ENCODE measurements at regions not wholly inside any gene's neighbourhood (a gene's known extent, or its start where the extent isn't known, plus 50 kb on each side); places are given as distances from the start of the nearest gene placed in this dataset.

DNA sequence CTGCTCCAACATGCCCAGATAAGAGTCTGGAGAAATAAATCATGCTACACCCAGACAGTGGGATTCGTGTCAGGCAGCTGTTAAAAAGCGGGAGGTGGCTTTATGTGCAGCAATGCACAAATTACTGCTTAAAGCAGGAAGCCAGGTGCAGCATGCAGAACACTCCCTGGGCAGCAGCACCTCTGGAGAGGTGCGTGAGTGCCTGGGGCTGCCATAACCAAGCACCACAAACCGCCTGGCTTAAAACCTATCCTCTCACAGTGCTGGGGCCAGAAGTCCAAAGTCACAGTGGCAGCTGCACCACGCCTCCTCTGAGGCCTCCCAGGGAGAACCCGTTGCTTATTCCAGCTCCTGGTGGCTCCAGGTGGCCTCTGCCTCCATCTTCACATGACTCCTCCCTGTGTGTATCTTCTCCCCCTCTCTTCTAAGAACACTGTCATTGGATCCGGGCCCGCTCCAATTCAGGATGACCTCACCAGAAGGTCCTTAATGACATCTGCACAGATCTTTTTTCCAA lies 115.6 kb downstream of the SIK1 start:
- ATAC-seq (no peak), DNase-seq (ENCODE audit: low read depth, low spot score) (no peak)
- BruUV-seq (replicated peaks) = no TSS peak
- Histone ChIP-seq H2AFZ (ENCODE audit: low read depth, low read length, poor library complexity, severe bottlenecking) (no peak overlapping the region), H3K36me3 (ENCODE audit: control insufficient read depth in 1 of 2, insufficient read depth in 2 of 2, low read length in 2 of 2) (no peaks in the 10 kb centered on the region), H3K27ac (ENCODE audit: low read depth, low read length) (no peak overlapping the region), H3K4me1 (ENCODE audit: control insufficient read depth in 1 of 2, insufficient read depth in 2 of 2, low read length in 2 of 2) (peaks cover 0 to 10% of the 10 kb centered on the region in 2 experiments; a peak in 2 of 4 replicates), H3K4me3 (replicated peaks in 1 of 2; ENCODE audit: low read depth in 1 of 2, low read length in 2 of 2) (no peak overlapping the region), H3K9ac (ENCODE audit: low read length) (no peak overlapping the region), H3K27me3 (ENCODE audit: insufficient read depth, low read length) (no peaks in the 10 kb centered on the region), H3K9me3 (ENCODE audit: control insufficient read depth in 1 of 2, insufficient read depth in 1 of 2, low read depth in 1 of 2, low read length in 2 of 2) (no peaks in the 10 kb centered on the region), H3K79me2 (ENCODE audit: insufficient read depth, low read length) (no peaks in the 10 kb centered on the region), H3K9me2 (ENCODE audit: insufficient read depth) (no peaks in the 10 kb centered on the region), H3K4me2 (ENCODE audit: low read length) (no peak overlapping the region), H4K20me1 (ENCODE audit: insufficient read depth) (no peaks in the 10 kb centered on the region)
- TF ChIP-seq, protein P1, sequence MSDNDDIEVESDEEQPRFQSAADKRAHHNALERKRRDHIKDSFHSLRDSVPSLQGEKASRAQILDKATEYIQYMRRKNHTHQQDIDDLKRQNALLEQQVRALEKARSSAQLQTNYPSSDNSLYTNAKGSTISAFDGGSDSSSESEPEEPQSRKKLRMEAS (IDR thresholded peaks at IDR 0.05) = no peak
- TF ChIP-seq POLR2A (IDR thresholded peaks at IDR 0.05; ENCODE audit: borderline replicate concordance, extremely low read depth, insufficient read depth, insufficient read length) (no peak), TCF7L2 (IDR thresholded peaks at IDR 0.05; ENCODE audit: borderline replicate concordance, extremely low read depth, insufficient read depth, insufficient read length) (no peak), EGR1 (IDR thresholded peaks at IDR 0.05; ENCODE audit: low read depth) (no peak), RAD21 (IDR thresholded peaks at IDR 0.05; ENCODE audit: low read depth) (no peak), CEBPB (IDR thresholded peaks at IDR 0.05; ENCODE audit: low read depth) (no peak), ZNF274 (IDR thresholded peaks at IDR 0.05; ENCODE audit: low read depth, low read length) (no peak), ZFX (IDR thresholded peaks at IDR 0.05) (no peak), FOSL1 (IDR thresholded peaks at IDR 0.05; ENCODE audit: low read depth) (no peak), EZH2 (IDR thresholded peaks at IDR 0.05) (no peak), SP1 (IDR thresholded peaks at IDR 0.05; ENCODE audit: low read depth) (no peak), JUND (IDR thresholded peaks at IDR 0.05) (no peak)
- TF ChIP-seq, protein P2, sequence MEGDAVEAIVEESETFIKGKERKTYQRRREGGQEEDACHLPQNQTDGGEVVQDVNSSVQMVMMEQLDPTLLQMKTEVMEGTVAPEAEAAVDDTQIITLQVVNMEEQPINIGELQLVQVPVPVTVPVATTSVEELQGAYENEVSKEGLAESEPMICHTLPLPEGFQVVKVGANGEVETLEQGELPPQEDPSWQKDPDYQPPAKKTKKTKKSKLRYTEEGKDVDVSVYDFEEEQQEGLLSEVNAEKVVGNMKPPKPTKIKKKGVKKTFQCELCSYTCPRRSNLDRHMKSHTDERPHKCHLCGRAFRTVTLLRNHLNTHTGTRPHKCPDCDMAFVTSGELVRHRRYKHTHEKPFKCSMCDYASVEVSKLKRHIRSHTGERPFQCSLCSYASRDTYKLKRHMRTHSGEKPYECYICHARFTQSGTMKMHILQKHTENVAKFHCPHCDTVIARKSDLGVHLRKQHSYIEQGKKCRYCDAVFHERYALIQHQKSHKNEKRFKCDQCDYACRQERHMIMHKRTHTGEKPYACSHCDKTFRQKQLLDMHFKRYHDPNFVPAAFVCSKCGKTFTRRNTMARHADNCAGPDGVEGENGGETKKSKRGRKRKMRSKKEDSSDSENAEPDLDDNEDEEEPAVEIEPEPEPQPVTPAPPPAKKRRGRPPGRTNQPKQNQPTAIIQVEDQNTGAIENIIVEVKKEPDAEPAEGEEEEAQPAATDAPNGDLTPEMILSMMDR (IDR thresholded peaks at IDR 0.05 in 2 of 3, conservative IDR thresholded peaks at IDR 0.05 in 1 of 3; ENCODE audit: borderline replicate concordance in 1 of 3, insufficient read depth in 1 of 3, low read depth in 2 of 3, low read length in 2 of 3) = no peak
- CTCF ChIA-PET = no interaction called here
- POLR2A ChIA-PET = no interaction called here
- RAD21 ChIA-PET (ENCODE audit: low non-redundant PET in 1 of 2, low total read pairs in 2 of 2, uncharacterized antibody in 2 of 2, unreplicated experiment in 2 of 2) = no interaction called here
- intact Hi-C loops (cut with micrococcal nuclease) = no loop called here

All from HCT116 (cell line).